HG03442 (cell line): ENCODE measurements at regions not wholly inside any gene's neighbourhood (a gene's known extent, or its start where the extent isn't known, plus 50 kb on each side); places are given as distances from the start of the nearest gene placed in this dataset.
"Not testable (repeated sequence)": the region's sequence is repeated elsewhere in the genome, so short reads cannot be mapped to it uniquely, and the experiment has no call there.

Source experiments
- ATAC-seq: cut with Tn5 transposase; IDR thresholded peaks from one replicate; pipeline ENCODE4 v1.9.1; 2021; ENCODE audit warnings: mild to moderate bottlenecking, moderate library complexity; ENCODE audit not compliant: unreplicated experiment

DNA sequence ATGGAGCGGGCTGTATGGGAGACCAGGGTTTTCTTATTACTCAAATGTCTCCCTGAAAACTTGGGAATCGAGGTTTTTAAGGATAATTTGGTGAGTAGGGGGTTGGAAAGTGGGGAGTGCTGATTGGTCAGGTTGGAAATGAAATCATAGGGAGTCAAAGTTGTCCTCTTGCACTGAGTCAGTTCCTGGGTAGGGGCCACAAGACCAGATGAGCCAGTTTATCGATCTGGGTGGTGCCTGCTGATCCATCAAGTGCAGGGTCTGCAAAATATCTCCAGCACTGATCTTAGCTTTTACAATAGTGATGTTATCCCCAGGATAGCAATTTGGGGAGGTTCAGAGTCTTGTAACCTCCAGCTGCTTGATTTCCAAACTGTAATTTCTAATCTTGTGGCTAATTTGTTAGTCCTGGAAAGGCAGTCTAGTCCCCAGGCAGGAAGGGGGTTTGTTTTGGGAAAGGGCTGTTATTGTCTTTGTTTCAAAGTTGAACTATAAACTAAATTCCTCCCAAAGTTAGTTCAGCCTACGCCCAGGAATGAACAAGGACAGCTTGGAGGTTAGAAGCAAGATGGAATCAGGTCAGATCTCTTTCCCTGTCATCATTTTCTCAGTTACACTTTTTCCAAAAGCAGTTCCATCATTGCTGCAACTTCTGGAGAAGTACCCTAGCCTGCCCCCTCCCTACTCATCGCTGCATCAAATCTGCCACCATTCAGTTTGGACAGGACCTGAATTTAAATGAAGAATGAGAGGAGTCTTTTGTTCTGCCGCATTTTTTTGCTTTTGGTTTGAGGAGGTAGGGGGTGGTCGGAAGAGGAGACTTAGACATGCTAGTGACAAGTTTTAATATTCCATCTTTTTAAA lies 236.4 kb upstream of the GALNT17 start:
- not testable (repeated sequence) for ATAC-seq

DNA sequence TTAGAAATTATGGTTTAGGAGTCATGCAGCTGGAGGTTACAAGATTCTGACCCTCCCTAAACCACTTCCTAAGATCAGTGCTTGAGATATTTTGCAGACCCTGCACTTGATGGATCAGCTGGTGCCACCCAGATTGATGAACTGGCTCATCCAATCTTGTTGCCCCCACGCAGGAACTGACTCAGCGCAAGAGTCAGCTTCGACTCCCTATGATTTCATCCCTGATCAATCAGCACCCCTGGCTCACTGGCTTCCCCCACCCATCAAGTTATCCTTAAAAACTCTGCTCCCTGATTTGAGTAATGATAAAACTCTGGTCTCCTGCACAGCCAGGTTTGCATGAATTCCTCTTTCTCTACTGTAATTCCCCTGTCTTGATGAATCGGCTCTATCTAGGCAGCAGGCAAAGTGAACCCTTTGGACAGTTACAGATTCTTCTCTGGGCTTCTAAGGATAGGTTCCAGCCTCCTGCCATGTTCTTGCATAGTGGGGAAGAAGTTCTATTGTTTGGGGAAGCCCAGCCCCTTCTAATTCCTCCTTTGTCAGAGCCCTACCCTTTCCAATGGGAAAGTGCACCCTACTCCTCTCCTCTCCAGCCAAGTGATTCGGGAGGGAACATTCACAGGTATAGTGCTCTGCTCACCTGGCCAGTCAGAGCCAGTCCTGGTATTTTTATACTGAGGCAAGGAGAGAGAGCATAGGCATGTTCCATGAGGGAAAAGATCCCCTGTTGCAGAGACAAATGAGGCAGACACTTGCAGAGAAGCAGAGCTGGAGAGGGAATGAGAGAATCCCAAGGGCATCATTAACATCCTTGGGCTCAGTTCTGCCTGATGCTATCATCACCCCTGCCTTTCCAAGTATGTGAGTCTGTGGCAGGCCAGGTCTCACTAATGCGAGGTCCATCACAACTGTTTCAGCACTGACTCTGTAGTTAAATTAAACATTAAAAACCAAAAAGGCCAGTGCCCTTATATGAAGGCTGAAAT lies 224.4 kb upstream of the GALNT17 start:
- no peak for ATAC-seq

- ATAC-seq = no peak
These were observed 218.0 kb upstream of the GALNT17 start for GRCh38 chr7:70913924-70914323.

DNA sequence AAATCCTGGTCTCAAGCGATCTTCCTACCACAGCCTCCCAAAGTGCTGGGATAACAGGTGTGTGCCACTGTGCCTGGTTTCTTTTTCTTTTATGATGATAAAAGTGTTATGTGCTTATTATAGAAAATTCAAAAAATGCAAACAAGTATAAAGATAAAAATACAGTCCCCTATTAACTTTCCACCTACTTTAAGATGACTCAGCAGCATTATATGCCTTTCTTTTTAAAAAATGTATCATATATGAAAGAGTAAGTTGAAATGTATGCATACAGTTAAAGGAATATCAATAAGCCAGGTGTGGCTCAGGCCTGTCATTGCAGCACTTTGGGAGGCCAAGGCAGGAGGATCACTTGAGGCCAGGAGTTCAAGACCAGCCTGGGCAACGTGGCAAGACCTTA lies 216.9 kb upstream of the GALNT17 start:
- ATAC-seq = no peak

- ATAC-seq = no peak
These were observed 212.4 kb upstream of the GALNT17 start for GRCh38 chr7:70919481-70920073.

- no peak for ATAC-seq
These were observed 211.1 kb upstream of the GALNT17 start for GRCh38 chr7:70920876-70921275.

GRCh38 chr7:70923181-70923845 lies 208.6 kb upstream of the GALNT17 start:
- no peak for ATAC-seq

GRCh38 chr7:70925411-70926115 lies 206.4 kb upstream of the GALNT17 start:
- no peak for ATAC-seq

- no peak for ATAC-seq
These were observed 205.3 kb upstream of the GALNT17 start for GRCh38 chr7:70926666-70927065.

DNA sequence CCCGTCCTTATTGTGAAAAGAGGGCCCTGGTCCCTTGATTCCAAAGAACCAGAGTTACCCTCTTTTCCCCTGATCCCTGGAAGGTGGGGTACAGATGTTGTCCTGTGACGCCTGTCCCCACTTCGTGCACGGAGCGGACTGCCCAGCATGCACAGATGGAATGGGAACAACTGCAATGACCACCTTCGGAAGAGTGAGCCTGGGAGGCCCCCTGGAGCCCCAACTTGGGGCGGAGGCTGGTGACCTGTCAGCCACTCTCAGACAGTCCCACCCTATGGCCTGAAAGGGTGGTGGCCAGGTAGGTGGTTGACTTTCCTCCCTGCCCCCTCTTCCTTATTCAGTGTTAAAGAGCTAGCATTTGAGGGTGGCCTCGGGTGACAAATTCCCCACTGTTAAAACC lies 196.6 kb upstream of the GALNT17 start:
- no peak for ATAC-seq

GRCh38 chr7:70935854-70936253 lies 196.1 kb upstream of the GALNT17 start:
- no peak for ATAC-seq

GRCh38 chr7:70937424-70937823 lies 194.5 kb upstream of the GALNT17 start:
- ATAC-seq = no peak

DNA sequence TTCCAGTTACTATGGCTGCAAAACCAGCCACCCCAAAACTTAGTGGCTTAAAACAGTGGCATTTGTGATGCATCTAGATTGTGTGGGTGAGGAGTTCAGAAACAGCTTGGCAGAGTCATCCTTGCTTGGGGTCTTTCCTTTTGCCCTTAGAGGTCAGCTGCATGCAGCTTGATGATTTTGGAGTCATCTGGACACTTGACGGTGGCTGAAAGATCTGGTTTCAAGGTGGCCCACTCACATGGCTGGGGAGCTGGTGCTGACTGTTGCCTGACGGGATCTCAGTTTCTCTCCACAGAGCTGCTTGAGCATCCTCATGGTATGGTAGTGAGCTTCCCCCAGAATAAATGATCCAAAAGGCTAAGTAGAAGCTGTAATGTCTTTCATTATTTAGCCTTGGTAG lies 191.3 kb upstream of the GALNT17 start:
- ATAC-seq = no peak

GRCh38 chr7:70942791-70943190 lies 189.2 kb upstream of the GALNT17 start:
- ATAC-seq = no peak

DNA sequence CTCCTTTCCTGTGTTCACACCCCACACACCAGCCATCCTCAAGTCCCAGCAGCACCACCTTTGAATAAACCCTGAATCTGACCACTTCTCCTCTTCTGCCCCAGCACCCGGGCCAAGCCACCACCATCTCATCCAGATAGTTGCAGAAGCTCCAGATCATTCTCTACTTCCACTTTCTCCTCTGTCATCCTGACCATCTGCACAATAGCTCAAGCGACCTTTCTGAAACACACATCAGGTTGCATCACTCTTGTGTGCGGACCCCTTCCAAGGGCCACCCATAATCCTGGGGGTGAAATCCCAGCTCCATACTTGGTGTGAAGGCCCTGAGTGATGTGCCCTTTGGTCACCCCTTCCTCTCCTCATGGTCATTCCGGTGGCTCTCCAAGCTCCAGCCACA lies 187.4 kb upstream of the GALNT17 start:
- ATAC-seq = no peak

DNA sequence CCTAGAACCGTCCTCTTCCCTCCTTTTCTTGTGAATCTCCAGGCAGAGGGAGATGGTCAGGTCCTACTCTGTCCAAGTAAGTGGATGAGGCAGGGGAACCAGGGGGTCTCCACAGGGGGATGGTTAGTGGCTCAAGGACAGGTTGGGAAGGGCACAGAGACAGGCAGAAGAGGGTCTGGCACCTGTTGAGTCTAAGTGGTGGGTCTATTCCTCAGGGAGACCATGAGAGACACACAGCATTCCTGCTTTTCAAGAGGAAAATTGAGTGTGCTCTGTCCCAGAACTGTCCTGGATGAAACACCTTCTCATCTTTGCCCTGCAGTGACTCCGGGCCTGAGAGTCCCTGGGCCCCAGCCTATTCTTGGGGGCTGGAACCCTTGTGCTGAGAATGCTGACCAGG lies 184.8 kb upstream of the GALNT17 start:
- no peak for ATAC-seq

DNA sequence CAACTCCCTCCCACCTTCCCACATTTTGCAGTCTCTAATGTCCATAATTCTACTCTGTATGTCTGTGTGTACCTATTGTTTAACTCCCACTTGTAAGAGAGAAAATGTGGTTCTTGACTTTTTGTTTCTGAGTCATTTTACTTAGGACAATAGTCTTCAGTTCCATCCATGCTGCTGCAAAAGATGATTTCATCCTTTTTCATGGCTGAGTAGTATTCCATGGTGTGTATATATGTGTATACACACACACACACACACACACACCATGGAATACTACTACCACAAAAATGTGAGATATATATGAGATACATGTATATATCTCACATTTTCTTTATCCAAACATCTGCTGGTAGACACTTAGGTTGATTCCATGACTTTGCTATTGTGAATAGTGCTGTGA lies 182.1 kb upstream of the GALNT17 start:
- no peak for ATAC-seq

GRCh38 chr7:70951271-70951962 lies 180.5 kb upstream of the GALNT17 start:
- ATAC-seq = no peak

- no peak for ATAC-seq
These were observed 179.6 kb upstream of the GALNT17 start for GRCh38 chr7:70952311-70952710.

DNA sequence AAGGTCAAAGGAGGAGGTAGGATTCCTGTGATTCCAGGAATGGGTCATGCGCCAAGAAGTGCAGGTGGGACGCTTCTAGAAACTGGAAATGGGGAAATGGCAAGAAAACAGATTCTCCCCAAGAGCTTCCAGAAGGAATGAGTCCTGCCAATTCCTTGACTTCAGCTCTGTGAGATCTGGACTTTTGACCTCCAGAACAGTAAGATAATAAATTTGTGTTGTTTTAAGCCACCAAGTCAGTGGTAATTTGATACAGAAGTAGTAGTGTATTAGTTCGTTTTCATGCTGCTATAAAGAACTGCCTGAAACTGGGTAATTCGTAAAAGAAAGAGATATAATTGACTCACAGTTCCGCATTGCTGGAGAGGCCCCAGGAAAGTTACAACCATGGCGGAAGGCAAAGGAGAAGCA lies 178.6 kb upstream of the GALNT17 start:
- no peak for ATAC-seq
